GM12891 (cell line): ENCODE measurements at regions not wholly inside any gene's neighbourhood (a gene's known extent, or its start where the extent isn't known, plus 50 kb on each side); places are given as distances from the start of the nearest gene placed in this dataset.

Source experiments
- PAX5 ChIP-seq: IDR thresholded peaks from 2 replicates; pipeline ENCODE4 v1.6.1; 2011; ENCODE audit warnings: low read length, moderate library complexity, mild to moderate bottlenecking; ENCODE audit not compliant: insufficient read depth, severe bottlenecking
- POLR2A ChIP-seq: IDR thresholded peaks from 2 replicates; pipeline ENCODE4 v1.6.1; 2011; ENCODE audit warnings: low read depth, low read length, control low read depth
- POLR2AphosphoS5 ChIP-seq: IDR thresholded peaks from 2 replicates; pipeline ENCODE4 v1.6.1; 2011; ENCODE audit warnings: low read depth, low read length, control low read depth

DNA sequence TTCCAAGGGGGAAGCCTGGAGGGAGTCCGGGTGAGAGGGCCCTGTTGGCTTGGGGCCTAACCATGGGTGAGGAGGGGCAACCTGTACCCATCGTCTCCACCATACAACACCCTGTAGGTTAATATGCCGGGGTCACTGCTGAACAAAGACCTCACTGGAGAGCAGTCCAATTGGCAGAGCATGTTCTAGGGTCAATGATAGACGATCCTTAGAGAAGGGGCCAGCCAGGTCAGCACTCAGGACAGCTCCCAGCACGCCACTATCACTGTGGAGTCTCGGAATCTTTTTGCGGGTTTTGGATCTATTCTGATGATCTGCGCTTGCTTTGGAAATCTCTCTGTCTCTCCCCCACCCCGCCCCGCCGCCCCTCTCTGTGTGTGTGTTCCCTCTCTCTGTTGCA lies 218.4 kb upstream of the MVB12B start:
- TF ChIP-seq POLR2A (no peak), POLR2AphosphoS5 (no peak), PAX5 (no peak)
